ENCODE measurements at regions not wholly inside any gene's neighbourhood (a gene's known extent, or its start where the extent isn't known, plus 50 kb on each side); places are given as distances from the start of the nearest gene placed in this dataset.
A peak's percentile ranks its signal among the peaks of the same experiment; 100 is the strongest.

DNA sequence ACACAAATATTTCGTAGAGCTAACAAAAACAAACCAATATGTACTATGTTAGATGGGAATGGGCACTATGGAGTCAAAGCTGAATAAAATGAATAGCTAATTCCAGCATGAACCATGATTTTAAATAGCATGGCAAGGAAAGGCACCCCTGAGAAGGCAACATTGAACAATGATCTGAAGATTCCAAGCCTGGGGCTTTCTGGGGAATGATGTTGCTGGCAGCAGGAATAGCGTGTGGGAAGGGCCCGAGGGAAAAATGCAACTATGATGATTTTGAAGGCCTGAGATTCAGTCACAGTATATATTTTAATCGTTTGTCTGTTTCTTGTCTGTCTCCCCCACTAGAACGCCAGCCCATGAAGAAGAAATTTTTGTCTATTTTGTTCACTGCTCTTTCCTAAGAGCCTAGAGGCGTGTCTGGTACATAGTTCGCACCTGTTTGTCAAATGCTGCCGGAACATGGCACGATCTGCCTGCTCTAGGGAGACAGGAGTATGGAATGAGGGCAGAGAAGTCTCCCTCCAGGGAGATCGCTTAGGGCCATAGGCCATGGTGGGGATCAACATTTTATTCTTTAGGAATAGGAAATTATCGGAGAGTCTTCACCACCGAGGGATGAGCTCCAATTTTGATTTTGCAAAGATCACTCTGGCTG lies 84.8 kb upstream of the EYA2 start:
- Mint-ChIP-seq H3K27me3 (ENCODE audit: low read depth) (peaks cover 13% of the 10 kb centered on the region), H3K4me3 (peak overlapping the region in 1 of 3 experiments; percentile 47), H3K9me3 (no peaks in the 10 kb centered on the region)

DNA sequence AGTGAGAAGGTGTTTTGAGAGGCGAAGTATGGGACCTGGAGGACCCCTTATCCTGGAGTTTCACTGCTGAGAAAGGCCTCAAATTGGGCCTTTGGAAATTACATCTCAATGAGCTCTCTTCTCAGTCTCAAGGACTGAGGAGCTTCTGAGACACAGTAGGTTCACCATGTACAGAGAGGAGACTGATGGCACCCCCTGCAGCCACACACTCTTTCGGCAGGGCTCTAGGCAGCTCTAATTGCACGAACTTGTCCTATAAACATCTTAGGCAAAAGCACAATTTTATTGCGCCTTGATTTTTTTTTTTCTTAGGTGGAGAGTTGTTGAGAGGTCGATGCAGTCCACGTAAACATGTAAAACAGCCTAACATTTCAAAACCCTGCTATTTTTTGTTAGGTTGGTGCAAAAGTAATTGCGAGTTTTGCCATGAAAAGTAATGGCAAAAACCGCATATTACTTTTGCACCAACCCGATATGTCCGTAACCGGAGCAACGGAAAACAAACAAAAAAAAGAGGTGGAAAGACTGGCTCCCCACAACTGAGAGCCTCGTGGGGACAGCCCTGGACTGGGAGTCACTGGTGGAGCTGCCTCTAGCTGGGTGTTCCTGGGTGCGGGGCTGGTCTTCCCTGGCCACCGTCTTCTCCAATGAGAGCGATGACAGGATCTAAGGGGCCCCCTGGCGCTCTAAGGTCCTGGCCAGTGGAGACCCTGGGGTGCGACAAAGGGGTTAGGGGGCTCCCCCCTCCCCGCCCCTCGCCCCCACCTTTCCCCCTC lies 84.0 kb upstream of the EYA2 start:
- TF ChIP-seq, protein P1, sequence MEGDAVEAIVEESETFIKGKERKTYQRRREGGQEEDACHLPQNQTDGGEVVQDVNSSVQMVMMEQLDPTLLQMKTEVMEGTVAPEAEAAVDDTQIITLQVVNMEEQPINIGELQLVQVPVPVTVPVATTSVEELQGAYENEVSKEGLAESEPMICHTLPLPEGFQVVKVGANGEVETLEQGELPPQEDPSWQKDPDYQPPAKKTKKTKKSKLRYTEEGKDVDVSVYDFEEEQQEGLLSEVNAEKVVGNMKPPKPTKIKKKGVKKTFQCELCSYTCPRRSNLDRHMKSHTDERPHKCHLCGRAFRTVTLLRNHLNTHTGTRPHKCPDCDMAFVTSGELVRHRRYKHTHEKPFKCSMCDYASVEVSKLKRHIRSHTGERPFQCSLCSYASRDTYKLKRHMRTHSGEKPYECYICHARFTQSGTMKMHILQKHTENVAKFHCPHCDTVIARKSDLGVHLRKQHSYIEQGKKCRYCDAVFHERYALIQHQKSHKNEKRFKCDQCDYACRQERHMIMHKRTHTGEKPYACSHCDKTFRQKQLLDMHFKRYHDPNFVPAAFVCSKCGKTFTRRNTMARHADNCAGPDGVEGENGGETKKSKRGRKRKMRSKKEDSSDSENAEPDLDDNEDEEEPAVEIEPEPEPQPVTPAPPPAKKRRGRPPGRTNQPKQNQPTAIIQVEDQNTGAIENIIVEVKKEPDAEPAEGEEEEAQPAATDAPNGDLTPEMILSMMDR (IDR thresholded peaks at IDR 0.05; ENCODE audit: unreplicated experiment in 3 of 3): no peak
- Mint-ChIP-seq H3K27me3 (ENCODE audit: low read depth) (peaks cover 13% of the 10 kb centered on the region), H3K4me1 (peaks cover 53% of the 10 kb centered on the region), H3K27ac (peak overlapping the region; percentile 28 to 53 (median 43)), H3K9me3 (no peaks in the 10 kb centered on the region), H3K4me3 (peak overlapping the region; percentile 19 to 33 (median 29)), H3K36me3 (ENCODE audit: low read depth) (no peaks in the 10 kb centered on the region)

More for the DNA sequence above, 84.8 kb upstream of the EYA2 start:
- H3K4me1 Mint-ChIP-seq: peaks cover 51% of the 10 kb centered on the region
- H3K27ac Mint-ChIP-seq: peak overlapping the region; percentile 4 to 53 (median 43)
- TF ChIP-seq, protein P1 (IDR thresholded peaks at IDR 0.05; ENCODE audit: unreplicated experiment in 3 of 3): no peak
- H3K36me3 Mint-ChIP-seq (ENCODE audit: low read depth): no peaks in the 10 kb centered on the region

DNA sequence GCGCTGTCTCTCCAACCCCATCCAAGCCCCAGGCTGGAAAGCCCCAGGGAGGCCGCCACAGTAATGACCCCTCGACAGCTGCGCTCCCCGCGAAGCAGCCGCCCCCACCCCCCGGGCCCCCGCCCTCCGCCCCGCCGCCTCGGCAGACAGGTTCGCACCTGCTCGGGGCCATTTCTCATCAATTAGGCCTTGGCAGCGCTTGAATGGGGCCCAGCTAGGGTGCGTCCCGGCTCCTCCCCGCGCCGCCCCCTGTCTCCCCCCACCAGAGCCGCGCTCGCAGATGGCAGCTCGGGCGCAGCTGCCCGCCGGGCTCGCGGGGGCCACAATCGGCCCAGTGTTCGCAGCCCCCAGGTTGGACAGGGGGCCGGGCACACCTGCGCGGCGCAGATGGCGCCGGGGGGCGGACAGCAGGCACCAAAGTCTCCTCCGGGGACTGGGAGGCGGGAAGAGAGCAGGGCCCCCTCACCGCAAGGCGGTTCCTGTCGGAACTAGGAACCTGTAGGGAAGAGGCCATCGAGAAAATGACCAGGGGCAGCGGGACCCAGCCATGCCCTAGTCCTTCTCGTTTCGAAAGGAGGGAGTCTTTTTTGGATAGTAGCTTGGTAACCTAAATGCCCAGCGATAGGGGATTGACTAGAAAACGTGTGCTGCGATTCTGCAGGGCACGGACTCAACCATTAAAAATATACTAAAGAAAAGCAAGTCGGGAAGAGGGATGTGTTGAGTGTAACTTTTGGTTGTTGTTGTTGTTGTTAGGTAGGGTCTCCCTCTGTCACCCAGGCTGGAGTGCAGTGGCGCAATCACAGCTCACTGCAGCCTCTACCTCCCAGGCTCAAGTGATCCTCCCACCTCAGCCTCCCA lies 83.2 kb upstream of the EYA2 start:
- Mint-ChIP-seq H3K4me1 (peaks cover 50% of the 10 kb centered on the region), H3K36me3 (ENCODE audit: low read depth) (no peaks in the 10 kb centered on the region), H3K27ac (peak overlapping the region in 2 of 3 experiments; percentile 9 to 46), H3K9me3 (no peaks in the 10 kb centered on the region), H3K27me3 (ENCODE audit: low read depth) (peaks cover 13% of the 10 kb centered on the region), H3K4me3 (peak overlapping the region in 1 of 3 experiments; percentile 4)
- TF ChIP-seq, protein P1 (IDR thresholded peaks at IDR 0.05; ENCODE audit: unreplicated experiment in 3 of 3): no peak

- Mint-ChIP-seq H3K4me1 (peaks cover 30% of the 10 kb centered on the region), H3K27ac (peak overlapping the region; percentile 43 to 65 (median 51)), H3K4me3 (no peak overlapping the region), H3K9me3 (no peaks in the 10 kb centered on the region), H3K36me3 (ENCODE audit: low read depth) (no peaks in the 10 kb centered on the region), H3K27me3 (ENCODE audit: low read depth) (peaks cover 13% of the 10 kb centered on the region)
- TF ChIP-seq, protein P1 (IDR thresholded peaks at IDR 0.05; ENCODE audit: unreplicated experiment in 3 of 3): no peak
These were observed 80.0 kb upstream of the EYA2 start for GRCh38 chr20:46814366-46815232.

GRCh38 chr20:46816097-46816496 lies 78.5 kb upstream of the EYA2 start:
- peaks cover 18% of the 10 kb centered on the region for H3K4me1 Mint-ChIP-seq
- H3K36me3 Mint-ChIP-seq (ENCODE audit: low read depth): no peaks in the 10 kb centered on the region
- TF ChIP-seq, protein P1 (IDR thresholded peaks at IDR 0.05; ENCODE audit: unreplicated experiment in 3 of 3): no peak
- peaks cover 4% of the 10 kb centered on the region for H3K27me3 Mint-ChIP-seq (ENCODE audit: low read depth)
- H3K4me3 Mint-ChIP-seq: no peak overlapping the region
- no peaks in the 10 kb centered on the region for H3K9me3 Mint-ChIP-seq
- no peak overlapping the region for H3K27ac Mint-ChIP-seq
